GM18511 (cell line): ENCODE measurements at regions not wholly inside any gene's neighbourhood (a gene's known extent, or its start where the extent isn't known, plus 50 kb on each side); places are given as distances from the start of the nearest gene placed in this dataset.
"Not testable (repeated sequence)": the region's sequence is repeated elsewhere in the genome, so short reads cannot be mapped to it uniquely, and the experiment has no call there.

Experiments used
- ATAC-seq: cut with Tn5 transposase; IDR thresholded peaks from one replicate; pipeline ENCODE4 v1.9.1; 2021; ENCODE audit warnings: mild to moderate bottlenecking, moderate library complexity; ENCODE audit not compliant: unreplicated experiment

DNA sequence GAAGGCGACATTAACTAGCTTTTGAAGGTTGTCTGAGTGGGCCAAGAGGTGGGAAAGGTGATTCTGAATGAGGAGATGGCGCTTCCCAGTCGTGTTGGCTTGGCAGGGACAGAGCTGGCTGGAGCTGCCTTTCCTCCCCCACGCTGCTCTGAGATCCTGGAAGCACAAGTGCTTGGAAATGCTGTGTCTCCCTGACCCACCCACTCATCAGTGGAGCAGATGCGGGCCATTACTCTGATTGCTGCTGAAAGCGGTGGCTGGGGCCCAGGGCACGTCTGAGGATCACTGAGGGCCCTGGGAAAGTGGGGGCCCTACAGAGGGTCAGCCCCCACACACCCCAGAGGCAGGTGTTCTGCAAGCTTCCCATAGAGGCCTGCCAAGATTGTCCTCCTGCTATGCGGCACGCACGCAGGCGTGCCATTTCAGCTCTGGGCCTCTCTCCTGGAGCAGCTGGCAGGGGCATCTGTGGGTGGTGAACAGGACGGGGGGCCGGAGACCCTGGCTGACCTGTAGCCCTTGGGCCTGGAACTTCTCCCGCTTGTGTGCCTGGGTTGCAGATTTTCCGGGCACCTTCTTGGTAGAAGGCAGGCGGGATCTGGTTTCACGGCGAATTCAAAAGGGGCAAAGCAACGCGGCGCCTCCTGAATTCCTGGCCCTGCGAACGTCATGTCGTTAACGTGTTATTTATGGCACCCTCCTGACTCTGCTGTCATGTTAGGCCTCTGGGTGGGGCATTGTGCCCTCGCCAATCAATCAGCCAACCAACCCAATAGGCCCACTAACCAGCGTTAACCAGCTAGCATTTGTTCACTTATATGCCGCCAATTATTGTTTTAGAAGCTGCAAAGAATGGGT lies 133.8 kb upstream of the TBX3 start:
- no peak for ATAC-seq

DNA sequence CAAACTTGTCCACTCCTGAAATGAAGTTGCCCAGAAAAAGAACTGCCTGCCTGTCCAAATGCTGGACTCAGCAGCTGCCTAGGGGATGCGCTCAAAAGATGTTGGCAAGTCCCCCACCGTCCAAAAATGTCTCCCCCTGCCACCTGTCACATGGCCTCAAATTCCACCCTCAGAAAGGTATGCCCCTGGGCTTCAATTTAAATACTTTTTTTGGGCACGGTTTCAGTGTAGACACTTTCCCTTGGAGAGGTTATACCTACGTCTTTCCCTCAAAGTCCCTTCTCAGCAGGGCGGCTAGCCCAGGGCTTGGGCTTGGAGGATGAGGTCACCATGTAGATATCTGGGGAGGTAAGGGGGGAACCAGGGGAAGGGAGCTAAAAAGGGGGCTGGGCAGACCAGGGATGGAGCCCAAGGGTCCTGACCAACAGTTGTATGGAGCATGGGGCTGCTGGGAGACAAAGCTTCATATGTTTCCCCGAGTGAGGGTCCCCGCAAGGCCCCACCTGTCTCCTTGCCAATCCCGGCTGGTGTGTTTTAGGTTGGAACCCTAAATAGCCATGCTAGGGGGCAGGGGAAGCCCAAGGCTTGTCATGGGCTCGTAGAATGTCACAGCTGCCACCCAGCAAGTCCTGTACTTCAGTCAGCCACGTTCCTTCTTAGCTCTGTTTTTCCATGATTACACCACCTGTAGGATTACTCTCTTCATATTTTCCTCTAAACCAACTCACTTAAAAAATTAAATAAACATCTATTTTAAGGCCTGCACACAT lies 131.2 kb upstream of the TBX3 start:
- ATAC-seq, result no peak

DNA sequence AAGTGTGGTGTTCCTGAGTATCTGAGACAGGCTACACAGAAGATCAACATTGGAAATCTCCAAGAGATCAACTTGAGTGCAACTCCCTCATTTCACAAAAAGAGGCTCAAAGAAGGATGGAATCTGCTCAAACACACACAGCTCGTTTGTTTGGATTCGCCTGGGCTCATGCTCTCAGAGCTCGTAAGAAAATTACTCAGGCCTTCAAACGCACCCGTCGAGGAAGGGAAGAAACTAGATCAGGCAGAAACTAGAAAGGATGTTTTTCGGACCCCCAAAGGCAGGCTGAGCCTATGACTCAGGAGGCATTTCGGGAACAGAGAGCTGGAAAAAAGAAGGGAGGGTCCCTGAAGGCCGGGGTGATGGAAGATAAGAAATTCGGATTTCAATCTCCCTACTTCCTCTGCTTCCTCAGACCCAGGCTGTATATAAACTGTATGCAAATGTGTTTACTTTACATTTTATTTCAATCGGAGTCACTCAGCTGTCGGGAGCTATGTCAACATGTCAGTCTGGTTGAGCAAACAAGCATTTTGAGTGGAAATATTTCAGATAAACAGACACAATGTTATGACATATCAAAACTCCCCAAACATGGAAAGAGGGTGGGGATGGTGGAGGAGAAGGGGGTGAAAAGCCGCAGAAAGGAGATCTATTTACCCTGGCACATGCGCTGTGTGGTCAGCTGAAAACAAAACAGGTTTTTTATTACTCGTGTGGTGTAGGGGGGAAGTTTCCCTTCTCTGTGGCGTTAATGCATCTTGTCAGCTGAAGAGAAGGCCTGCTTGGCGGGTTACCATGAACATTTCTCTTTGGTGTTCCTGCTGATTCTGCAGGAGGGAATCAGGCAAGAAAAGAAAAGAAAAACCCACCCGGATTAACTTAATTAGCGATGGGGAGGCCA lies 129.1 kb upstream of the TBX3 start:
- no peak for ATAC-seq

DNA sequence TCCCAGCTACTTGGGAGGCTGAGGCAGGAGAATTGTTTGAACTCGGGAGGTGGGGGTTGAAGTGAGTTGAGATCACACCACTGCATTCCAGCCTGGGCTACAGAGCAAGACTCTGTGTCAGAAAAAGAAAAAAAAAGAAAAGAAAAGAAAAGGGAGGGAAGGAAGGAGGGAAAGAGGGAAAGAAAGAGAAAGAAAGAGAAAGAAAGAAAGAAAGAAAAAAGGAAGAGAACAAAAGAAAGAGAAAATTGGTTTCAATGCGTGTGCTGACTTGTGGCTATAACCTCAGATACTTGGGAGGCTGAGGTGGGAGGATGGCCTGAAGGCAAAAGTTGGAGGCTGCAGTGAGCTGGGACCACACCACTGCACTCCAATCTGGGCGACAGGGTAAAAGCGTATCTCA lies 128.4 kb upstream of the TBX3 start:
- no peak for ATAC-seq

DNA sequence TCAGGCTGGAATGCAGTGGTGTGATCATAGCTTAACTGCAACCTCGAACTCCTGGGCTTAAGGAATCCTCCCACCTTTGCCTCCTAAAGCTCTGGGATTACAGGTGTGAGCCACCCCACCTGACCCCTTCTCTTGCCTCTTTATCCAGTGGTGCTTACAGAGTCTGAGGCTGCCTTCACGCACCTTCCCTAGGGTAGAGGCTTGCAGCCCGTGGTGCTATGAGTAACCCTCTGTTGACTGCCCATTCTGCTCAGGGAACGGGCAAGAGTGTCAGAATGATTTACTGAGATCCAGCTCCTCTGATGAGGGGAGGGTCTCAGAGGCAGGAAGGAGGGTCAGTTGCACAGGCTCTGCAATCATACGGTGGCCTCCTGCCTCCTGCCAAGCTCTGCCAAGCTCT lies 125.1 kb upstream of the TBX3 start:
- ATAC-seq, result no peak

DNA sequence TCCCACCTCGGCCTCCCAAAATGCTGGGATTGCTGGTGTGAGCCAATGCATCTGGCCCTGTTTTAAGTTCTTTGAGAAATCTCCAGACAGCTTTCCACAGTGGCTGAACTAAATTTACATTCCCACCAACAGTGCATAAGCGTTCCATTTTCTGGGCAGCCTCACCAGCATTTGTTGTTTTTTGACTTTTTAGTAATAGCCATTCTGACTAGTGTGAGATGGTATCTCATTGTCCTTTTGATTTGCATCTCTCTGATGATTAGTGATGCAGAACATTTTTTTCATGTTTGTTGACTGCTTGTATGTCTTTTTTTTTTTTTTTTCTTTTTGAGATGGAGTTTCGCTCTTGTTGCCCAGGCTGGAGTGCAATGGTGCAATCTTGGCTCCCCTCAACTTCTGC lies 117.4 kb upstream of the TBX3 start:
- ATAC-seq, result not testable (repeated sequence)

DNA sequence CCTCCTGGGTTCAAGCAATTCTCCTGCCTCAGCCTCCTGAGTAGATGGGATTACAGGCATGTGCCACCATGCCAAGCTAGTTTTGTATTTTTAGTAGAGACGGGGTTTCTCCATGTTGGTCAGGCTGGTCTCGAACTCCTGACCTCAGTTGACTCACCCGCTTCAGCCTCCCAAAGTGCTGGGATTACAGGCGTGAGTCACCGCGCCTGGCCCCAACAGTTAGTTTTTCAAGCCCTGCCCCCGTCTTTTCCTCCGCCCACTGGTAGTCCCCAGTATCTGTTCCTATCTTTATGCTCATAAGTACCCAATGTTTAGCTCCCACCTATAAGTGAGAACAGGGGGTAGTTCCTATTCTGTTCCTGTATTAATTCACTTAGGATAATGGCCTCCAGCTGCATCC lies 116.6 kb upstream of the TBX3 start:
- not testable (repeated sequence) for ATAC-seq

DNA sequence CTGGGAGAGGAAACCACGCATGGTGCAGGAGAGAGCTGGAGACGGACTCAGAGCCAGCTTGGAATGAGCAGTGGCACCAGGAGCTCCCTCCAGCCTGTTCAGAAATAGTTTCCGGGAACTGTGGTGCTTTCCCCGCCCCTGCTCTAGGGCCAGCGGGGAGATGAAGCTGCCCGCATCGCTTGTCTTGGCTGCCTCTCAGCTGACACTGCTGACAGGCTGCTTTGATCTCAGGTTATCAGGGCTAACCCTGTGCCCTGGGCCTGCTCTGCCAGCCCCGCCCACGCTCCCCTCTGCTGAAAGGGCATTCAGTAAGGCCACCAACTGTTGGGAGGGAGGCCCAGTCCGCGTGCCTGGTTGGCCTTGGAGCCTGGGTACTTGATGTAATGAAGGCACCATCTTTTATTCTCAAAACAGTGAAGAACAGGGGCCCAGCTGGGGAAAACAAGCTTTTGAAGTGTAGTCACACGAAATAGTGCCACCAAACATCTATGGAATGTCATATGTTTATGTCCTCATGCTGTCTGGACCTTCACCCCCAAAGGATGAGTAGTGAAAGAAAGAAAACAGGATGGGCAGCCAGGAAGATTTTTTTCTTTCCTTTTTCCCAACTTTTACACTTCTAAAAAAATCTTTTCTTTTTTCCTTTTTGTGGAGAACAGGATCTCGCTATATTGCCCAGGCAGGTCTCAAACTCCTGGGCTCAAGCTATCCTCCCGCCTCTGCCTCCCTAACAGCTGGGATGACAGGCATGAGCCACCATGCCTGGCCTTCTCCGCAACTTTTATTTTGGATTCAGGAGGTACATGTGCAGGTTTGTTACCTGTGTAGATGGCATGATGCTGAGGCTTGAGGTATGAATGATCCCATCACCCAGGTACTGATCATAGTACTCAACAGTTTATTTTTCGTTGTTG lies 115.9 kb upstream of the TBX3 start:
- ATAC-seq, result no peak

DNA sequence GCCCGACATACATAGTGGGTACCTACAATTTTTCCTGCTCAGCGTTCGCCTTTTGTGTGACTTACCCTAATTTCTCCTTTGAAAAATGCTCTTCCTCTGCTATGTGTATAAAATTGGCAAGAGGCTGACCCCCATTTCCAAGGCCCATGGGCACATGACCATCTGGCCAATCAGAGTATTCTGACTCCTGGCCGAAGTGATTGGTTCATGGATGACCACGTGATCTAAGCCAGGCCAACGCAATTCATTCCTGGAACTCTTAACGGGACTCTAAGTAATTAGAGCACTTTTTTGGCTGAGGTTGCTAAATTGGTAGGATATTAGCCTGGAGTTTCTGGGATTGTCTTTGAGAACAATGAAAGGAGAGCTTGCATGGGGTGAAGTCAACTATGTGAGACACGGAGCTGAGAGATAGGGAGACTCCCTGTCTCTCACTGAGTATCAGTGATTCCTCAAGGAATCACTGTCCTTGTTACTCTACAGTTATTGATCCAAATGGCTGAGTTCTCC lies 110.1 kb upstream of the TBX3 start:
- no peak for ATAC-seq

DNA sequence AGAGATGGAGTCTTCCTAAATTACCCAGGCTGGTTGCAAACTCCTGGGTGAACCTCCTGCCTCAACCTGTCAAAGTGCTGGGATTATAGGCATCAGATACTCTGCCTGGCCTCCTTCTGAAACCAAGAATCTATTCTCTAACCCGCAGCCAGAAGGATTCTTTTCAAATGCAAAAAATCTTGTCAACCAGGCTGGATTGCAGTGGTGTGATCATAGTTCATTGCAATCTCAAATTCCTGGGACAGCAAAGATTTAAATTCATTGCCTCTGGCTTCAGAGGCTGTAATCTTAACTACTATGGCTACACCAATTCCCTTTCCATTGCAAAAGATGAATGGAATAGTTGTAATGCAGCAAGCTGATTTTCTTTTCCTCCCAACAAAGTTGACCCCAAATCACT lies 106.3 kb upstream of the TBX3 start:
- no peak for ATAC-seq

DNA sequence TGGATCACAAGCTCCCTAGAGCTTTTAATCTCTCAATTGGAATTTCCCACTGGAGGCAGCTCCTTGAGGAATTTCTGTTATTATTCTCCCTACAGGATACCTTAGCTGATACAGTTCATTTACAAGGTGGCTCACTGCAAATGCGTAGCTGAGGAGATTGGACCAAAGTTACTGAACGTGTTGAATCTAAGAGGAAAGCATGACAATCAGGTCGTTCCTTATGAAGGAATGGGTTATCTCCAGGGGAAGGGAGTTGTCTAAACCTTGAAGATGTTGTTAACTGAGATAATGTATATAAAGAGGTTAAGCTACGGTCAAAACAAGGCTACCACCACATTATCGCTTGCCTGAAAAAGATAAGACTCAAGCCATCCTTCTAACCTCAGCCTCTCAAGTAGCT lies 105.8 kb upstream of the TBX3 start:
- ATAC-seq, result no peak

DNA sequence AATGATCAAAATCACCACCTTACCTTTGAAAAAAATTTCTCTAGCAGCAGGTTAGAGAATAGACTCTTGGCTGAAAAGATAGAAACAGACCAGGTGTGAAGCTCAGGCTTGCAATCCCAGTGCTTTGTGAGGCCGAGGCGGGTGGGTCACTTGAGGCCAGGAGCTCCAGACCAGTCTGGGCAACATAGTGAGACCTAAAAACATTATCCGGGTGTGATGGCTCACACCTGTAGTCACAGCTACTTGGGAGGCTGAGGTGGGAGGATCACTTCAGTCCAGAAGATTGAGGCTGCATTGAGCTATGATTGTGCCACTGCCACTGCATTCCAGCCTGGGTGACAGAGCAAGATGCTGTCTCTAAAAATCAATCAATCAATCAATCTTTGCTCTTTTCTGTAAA lies 105.3 kb upstream of the TBX3 start:
- no peak for ATAC-seq

DNA sequence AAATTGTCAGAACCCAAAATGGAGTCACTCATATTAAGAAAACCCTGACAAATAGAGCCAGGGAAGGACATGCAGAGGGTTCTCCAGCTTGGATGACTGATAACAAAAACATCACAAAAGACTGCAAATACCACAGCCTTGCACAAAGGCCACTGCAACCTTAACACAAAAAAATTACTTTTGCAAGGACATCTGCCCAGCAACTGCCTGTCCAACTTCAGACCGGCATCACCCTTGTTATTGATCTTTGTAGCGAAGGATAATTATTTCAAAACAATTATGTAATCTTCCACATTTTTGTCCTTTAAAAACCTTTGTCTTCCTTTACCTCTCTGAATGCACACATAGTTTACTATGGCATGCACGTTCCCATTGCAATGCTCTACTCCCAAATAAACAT lies 100.6 kb upstream of the TBX3 start:
- ATAC-seq, result no peak

DNA sequence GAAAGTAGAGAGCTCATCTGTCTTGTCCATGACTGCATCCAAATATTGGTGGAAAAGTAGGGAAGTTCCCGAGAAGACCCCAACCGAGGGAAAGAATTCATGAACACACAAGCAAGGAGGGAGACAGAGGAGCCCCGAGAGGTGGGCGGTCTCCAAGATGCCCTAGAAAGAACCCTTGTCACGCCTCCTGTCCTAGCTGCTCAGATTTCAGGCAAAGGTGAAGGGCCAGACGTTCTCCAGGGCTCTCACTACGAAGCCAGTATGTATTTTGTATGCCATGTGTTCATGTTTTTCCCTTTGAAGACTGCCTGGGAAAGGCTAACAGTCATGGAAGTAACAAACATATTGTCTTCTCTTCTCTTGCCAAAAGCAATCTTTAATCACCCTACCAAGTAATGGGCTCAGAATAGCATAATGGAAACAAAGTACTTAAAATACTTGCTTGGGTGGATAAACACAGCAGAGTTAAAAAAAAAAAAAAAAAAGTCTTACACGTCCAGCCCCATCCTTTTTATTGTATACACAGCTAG lies 99.2 kb upstream of the TBX3 start:
- ATAC-seq, result no peak

DNA sequence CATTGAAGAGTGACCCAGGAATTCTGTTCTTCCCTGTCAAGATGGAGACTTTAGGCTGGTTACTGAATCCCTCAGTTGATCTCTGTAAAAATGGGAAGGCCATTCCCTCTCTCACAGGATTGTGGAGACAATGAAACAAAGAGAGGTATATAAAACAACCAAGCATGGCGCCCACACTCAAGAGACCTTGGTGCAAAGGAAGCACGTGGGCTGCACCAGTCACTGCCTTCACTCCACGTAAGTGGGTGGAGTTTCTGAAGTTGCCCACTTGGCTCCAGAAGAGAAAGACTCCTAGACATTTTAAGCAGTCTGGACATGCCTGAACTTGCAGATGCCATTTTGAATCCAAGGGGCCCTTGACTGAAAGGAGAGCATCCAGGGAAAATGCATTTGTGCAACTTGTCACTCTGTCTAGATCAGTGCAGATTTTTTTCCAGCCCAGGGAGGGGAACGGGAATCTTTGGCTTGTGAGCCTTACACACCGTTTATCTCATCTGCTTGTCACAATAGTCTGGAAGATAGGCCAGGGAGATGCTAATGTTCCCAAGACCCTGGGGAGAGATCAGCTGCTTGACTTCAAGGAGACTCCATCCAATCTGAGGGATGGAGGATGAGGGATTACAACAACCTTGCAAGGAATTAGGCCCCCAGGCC lies 96.9 kb upstream of the TBX3 start:
- no peak for ATAC-seq

DNA sequence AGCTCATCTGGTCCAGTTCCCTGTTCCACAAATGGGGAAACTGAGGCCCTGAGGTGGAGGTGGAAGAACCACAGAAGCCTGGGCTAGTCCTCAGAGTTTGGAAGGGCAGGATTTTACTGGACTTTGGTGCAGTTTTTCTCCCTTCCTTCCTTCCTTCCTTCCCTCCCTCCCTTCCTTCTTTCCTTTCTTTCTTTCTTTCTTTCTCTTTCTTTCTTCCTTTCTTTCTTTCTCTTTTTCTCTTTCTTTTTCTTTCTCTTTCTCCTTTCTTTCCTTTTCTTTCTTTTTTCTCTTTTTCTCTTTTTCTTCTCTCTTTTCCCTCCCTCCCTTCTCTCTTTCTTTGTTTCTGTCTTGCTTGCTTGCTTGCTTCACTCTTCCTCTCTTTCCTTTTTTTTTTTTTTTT lies 95.7 kb upstream of the TBX3 start:
- no peak for ATAC-seq

DNA sequence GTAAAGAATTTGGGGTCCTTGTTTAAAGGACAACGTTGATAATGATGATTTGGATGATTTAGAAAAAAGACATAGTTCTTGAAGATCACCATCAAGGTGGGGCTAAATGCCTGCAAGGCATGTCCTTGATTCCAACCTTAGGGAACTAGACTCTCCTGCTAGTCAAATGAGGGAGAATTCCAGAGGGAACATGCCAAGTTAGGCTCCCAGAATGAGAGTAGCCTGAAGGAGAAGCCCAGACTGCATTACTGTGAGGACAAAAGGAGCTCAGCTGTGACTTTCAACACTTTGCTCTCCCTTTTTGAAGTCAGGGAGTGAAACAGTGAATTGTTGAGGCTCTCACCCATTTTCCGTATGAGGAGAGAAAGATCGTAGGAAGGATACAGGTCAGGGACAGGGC lies 95.2 kb upstream of the TBX3 start:
- ATAC-seq, result no peak

DNA sequence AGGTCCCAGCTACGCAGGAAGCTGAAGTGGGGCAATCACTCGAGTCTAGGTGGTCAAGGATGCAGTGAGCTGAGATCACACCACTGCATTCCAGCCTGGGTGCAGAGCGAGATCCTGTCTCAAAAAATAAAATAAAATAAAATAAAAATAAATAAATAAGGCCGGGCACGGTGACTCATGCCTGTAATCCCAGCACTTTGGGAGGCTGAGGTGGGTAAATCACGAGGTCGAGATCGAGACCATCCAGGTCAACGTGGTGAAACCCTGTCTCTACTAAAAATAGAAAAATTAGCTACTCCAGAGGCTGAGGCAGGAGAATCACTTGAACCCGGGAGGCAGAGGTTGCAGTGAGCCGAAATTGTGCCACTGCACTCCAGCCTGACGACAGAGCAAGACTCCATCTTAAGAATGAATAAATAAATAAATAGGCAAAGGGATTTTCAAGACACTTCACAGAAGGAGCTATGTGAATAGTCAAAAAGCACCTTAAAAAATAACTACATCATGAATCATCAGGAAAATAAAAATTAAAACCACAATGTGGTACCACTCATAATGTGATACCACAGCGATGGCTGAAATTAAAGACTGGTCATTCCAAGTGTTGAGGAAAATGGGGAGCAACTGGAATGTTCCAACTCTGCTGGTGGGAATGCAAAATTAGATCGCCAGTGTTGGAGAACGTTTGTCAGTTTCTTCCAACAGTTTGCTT lies 92.9 kb upstream of the TBX3 start:
- ATAC-seq, result no peak

DNA sequence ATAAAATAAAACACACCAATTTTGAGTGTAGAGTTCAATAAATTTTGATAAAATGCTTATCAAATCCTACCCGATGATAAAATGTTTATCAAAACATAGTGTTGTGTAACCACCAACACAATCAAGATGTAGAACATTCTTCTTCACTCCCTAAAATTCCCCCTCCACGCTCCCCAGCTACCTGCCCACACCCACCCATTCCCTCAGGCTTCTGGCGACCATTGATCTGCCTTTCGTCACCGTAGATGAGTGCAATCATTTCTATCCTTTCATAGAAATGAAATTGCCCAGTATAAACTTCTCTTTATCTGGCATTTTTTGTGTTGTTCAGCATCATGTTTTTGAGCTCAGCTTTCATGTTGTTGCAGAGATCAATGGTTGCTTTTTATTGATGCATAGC lies 90.7 kb upstream of the TBX3 start:
- no peak for ATAC-seq
